ENCODE measurements at regions not wholly inside any gene's neighbourhood (a gene's known extent, or its start where the extent isn't known, plus 50 kb on each side); places are given as distances from the start of the nearest gene placed in this dataset.

GRCh38 chr12:42944516-42944915 lies 355.0 kb upstream of the PRICKLE1 start:
- no peaks in the 10 kb centered on the region for H3K36me3 ChIP-seq (ENCODE audit: control insufficient read depth in 4 of 4, insufficient read depth in 4 of 4, low read length in 4 of 4)
- H3K27me3 ChIP-seq (ENCODE audit: control insufficient read depth in 3 of 3, insufficient read depth in 3 of 3, low read length in 2 of 3), result no peaks in the 10 kb centered on the region
- 79 to 83% methylated on average over 2 of the region's 2 CpGs for WGBS, 2 donors
- peaks cover 0 to 10% (median 4%) of the 10 kb centered on the region in 4 donors for H3K9me3 ChIP-seq (ENCODE audit: control insufficient read depth in 4 of 4, insufficient read depth in 3 of 4, low read length in 3 of 4)
- H3K4me1 ChIP-seq (ENCODE audit: control insufficient read depth in 5 of 5, insufficient read depth in 5 of 5, low read length in 5 of 5), result peaks cover 0 to 3% (median 0%) of the 10 kb centered on the region in 5 donors
- no peak overlapping the region for H3K27ac ChIP-seq (ENCODE audit: low read depth in 1 of 2, low read length in 1 of 2)
- no peak for ATAC-seq (ENCODE audit: insufficient read depth, low FRiP score)
- no peak overlapping the region for H3K9ac ChIP-seq (ENCODE audit: insufficient read depth in 1 of 2, low read length in 2 of 2)
- H3K4me3 ChIP-seq, result no peak overlapping the region
- TF ChIP-seq CTCF (IDR thresholded peaks at IDR 0.05; ENCODE audit: control extremely low read depth, extremely low read depth), result no peak
- DNase-seq, result no peak

GRCh38 chr12:42936991-42937390 lies 347.4 kb upstream of the PRICKLE1 start:
- H3K4me3 ChIP-seq, result no peak overlapping the region
- H3K36me3 ChIP-seq (ENCODE audit: control insufficient read depth in 4 of 4, insufficient read depth in 4 of 4, low read length in 4 of 4), result no peaks in the 10 kb centered on the region
- WGBS, 2 donors, result 70 to 73% methylated on average over 3 of the region's 3 CpGs
- DNase-seq (no peak), ATAC-seq (ENCODE audit: insufficient read depth, low FRiP score) (no peak)
- peaks cover 0 to 7% (median 0%) of the 10 kb centered on the region in 4 donors for H3K9me3 ChIP-seq (ENCODE audit: control insufficient read depth in 4 of 4, insufficient read depth in 3 of 4, low read length in 3 of 4)
- no peak overlapping the region for H3K27ac ChIP-seq (ENCODE audit: low read depth in 1 of 2, low read length in 1 of 2)
- no peaks in the 10 kb centered on the region for H3K27me3 ChIP-seq (ENCODE audit: control insufficient read depth in 3 of 3, insufficient read depth in 3 of 3, low read length in 2 of 3)
- peaks cover 0 to 8% (median 0%) of the 10 kb centered on the region in 5 donors for H3K4me1 ChIP-seq (ENCODE audit: control insufficient read depth in 5 of 5, insufficient read depth in 5 of 5, low read length in 5 of 5)
- TF ChIP-seq CTCF (IDR thresholded peaks at IDR 0.05; ENCODE audit: control extremely low read depth, extremely low read depth), result no peak
- no peak overlapping the region for H3K9ac ChIP-seq (ENCODE audit: insufficient read depth in 1 of 2, low read length in 2 of 2)

GRCh38 chr12:42936260-42936659 lies 346.7 kb upstream of the PRICKLE1 start:
- no peak for DNase-seq

More at GRCh38 chr12:42936260-42936659, 346.7 kb upstream of the PRICKLE1 start:
- Histone ChIP-seq H3K27me3 (ENCODE audit: control insufficient read depth in 3 of 3, insufficient read depth in 3 of 3, low read length in 2 of 3) (no peaks in the 10 kb centered on the region), H3K9me3 (ENCODE audit: control insufficient read depth in 4 of 4, insufficient read depth in 3 of 4, low read length in 3 of 4) (peaks cover 0 to 7% (median 0%) of the 10 kb centered on the region in 4 donors), H3K4me1 (ENCODE audit: control insufficient read depth in 5 of 5, insufficient read depth in 5 of 5, low read length in 5 of 5) (peaks cover 0 to 8% (median 0%) of the 10 kb centered on the region in 5 donors), H3K27ac (ENCODE audit: low read depth in 1 of 2, low read length in 1 of 2) (no peak overlapping the region), H3K36me3 (ENCODE audit: control insufficient read depth in 4 of 4, insufficient read depth in 4 of 4, low read length in 4 of 4) (no peaks in the 10 kb centered on the region), H3K4me3 (no peak overlapping the region), H3K9ac (ENCODE audit: insufficient read depth in 1 of 2, low read length in 2 of 2) (no peak overlapping the region)
- WGBS, 2 donors, result 91 to 92% methylated on average over 1 of the region's 1 CpG
- no peak for ATAC-seq (ENCODE audit: insufficient read depth, low FRiP score)
- TF ChIP-seq CTCF (IDR thresholded peaks at IDR 0.05; ENCODE audit: control extremely low read depth, extremely low read depth), result no peak

Measured in lung (tissue), 11 donors.